ENCODE measurements at regions not wholly inside any gene's neighbourhood (a gene's known extent, or its start where the extent isn't known, plus 50 kb on each side); places are given as distances from the start of the nearest gene placed in this dataset.

GRCh38 chr1:172745014-172745413 is 86.1 kb downstream of the FASLG start:
- TF ChIP-seq ARNTL (CRISPR knock-in tag; IDR thresholded peaks at IDR 0.05; ENCODE audit: borderline replicate concordance, low read depth) (no peak), PATZ1 (CRISPR knock-in tag; IDR thresholded peaks at IDR 0.05; ENCODE audit: borderline replicate concordance) (no peak)
